ENCODE measurements at regions not wholly inside any gene's neighbourhood (a gene's known extent, or its start where the extent isn't known, plus 50 kb on each side); places are given as distances from the start of the nearest gene placed in this dataset.

DNA sequence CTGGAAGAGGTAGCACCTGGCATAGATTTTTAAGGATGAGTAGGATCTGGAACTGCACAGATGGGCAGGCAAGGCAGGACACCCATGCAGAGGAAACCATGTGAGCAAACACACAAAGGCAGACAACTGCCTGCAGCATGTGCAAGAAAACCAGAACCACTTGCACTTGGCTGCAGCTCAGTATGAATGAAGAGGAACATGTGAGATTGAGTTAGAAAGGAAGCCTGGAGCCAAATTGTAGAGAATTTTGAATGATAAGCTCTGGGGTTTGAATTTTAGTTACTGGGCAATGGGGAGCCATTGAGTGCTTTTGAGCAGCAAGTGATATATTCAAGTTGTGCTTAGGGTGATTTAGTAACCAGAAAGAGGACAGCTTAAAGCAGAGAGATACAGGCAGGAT, 583.4 kb downstream of the SOX6 start (continued):
- TF ChIP-seq SIN3A (IDR thresholded peaks at IDR 0.05; ENCODE audit: low read depth) = no peak

DNA sequence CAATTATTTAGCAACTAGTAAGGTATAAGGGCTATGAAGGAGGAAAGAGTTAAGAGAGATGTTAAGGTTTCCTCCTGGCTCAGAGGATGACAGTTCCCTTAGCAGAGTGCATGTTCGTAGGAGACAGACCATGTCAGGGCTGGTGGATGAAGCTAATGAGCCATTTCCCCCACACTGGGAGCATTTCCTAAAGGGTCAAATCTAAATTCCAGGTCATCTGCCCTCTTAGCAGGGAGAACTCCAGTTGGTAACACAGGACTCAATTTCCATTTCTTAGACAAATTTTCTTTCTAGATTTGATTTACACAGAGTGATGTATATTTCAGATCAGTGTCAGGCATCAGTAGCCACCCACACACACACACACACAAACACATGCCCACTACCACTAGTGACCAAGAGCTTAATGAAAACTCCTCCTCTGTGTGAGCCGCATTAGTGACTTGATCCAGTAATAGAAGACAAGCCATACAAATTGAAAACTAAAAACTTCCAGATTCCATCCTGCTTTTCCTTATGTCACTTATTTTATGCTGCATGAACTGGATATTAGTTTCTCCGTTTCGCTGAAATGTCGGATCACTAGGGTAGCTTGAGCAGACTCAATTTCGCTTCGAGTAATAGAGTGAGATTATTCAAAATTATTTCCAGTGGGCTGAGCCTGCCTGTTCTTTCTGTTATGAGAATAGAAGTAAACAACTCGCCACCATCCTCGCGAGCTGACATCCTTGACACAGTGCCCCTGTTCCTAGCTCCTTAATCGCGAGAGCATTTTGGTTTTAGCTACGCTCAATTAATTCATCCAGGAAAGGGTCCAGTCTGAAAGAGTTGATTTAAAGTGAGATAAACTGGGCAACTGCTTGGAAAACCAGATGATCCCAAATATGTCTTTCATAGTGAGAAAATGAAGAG, 582.6 kb downstream of the SOX6 start:
- DNase-seq (ENCODE audit: low read depth, low spot score) = no peak
- no peaks in the 10 kb centered on the region for H3K36me3 ChIP-seq (ENCODE audit: control insufficient read depth in 1 of 2, insufficient read depth in 2 of 2, low read length in 2 of 2)
- H3K9me2 ChIP-seq (ENCODE audit: insufficient read depth) = no peaks in the 10 kb centered on the region
- ATAC-seq = no peak
- no peaks in the 10 kb centered on the region for H3K79me2 ChIP-seq (ENCODE audit: insufficient read depth, low read length)
- ChIA-PET RAD21 (ENCODE audit: low non-redundant PET in 1 of 2, low total read pairs in 2 of 2, uncharacterized antibody in 2 of 2, unreplicated experiment in 2 of 2) (no interaction called here), CTCF (no interaction called here), POLR2A (no interaction called here)
- no peak overlapping the region for H3K4me3 ChIP-seq (replicated peaks in 1 of 2; ENCODE audit: low read depth in 1 of 2, low read length in 2 of 2)
- H3K4me2 ChIP-seq (ENCODE audit: low read length) = no peak overlapping the region
- peaks cover 9 to 10% of the 10 kb centered on the region in 2 experiments for H3K4me1 ChIP-seq (ENCODE audit: control insufficient read depth in 1 of 2, insufficient read depth in 2 of 2, low read length in 2 of 2)
- intact Hi-C loops (cut with micrococcal nuclease) = no loop called here
- H3K27ac ChIP-seq (ENCODE audit: low read depth, low read length) = no peak overlapping the region
- peaks cover 45% of the 10 kb centered on the region for H3K27me3 ChIP-seq (ENCODE audit: insufficient read depth, low read length)
- TF ChIP-seq ZNF274 (IDR thresholded peaks at IDR 0.05; ENCODE audit: low read depth, low read length) (no peak), CBX3 (IDR thresholded peaks at IDR 0.05; ENCODE audit: low read depth) (no peak), EZH2 (IDR thresholded peaks at IDR 0.05) (no peak), SP1 (IDR thresholded peaks at IDR 0.05; ENCODE audit: low read depth) (no peak), TCF7L2 (IDR thresholded peaks at IDR 0.05; ENCODE audit: borderline replicate concordance, extremely low read depth, insufficient read depth, insufficient read length) (no peak), EGR1 (IDR thresholded peaks at IDR 0.05; ENCODE audit: low read depth) (no peak), POLR2AphosphoS5 (IDR thresholded peaks at IDR 0.05; ENCODE audit: low read depth, low read length) (no peak), YY1 (IDR thresholded peaks at IDR 0.05; ENCODE audit: extremely low read depth, insufficient replicate concordance, low read depth, low read length) (no peak), ELF1 (IDR thresholded peaks at IDR 0.05; ENCODE audit: borderline replicate concordance, low read depth) (no peak), SIN3A (IDR thresholded peaks at IDR 0.05; ENCODE audit: low read depth) (no peak), SRF (IDR thresholded peaks at IDR 0.05; ENCODE audit: low read depth) (no peak), EZH2phosphoT487 (IDR thresholded peaks at IDR 0.05; ENCODE audit: borderline replicate concordance) (no peak), RAD21 (IDR thresholded peaks at IDR 0.05; ENCODE audit: low read depth) (no peak)
- TF ChIP-seq, protein P1, sequence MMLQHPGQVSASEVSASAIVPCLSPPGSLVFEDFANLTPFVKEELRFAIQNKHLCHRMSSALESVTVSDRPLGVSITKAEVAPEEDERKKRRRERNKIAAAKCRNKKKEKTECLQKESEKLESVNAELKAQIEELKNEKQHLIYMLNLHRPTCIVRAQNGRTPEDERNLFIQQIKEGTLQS (IDR thresholded peaks at IDR 0.05) = no peak
- TF ChIP-seq, protein P2, sequence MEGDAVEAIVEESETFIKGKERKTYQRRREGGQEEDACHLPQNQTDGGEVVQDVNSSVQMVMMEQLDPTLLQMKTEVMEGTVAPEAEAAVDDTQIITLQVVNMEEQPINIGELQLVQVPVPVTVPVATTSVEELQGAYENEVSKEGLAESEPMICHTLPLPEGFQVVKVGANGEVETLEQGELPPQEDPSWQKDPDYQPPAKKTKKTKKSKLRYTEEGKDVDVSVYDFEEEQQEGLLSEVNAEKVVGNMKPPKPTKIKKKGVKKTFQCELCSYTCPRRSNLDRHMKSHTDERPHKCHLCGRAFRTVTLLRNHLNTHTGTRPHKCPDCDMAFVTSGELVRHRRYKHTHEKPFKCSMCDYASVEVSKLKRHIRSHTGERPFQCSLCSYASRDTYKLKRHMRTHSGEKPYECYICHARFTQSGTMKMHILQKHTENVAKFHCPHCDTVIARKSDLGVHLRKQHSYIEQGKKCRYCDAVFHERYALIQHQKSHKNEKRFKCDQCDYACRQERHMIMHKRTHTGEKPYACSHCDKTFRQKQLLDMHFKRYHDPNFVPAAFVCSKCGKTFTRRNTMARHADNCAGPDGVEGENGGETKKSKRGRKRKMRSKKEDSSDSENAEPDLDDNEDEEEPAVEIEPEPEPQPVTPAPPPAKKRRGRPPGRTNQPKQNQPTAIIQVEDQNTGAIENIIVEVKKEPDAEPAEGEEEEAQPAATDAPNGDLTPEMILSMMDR (IDR thresholded peaks at IDR 0.05 in 2 of 3, conservative IDR thresholded peaks at IDR 0.05 in 1 of 3; ENCODE audit: borderline replicate concordance in 1 of 3, insufficient read depth in 1 of 3, low read depth in 2 of 3, low read length in 2 of 3) = no peak
- no peak overlapping the region for H3K9ac ChIP-seq (ENCODE audit: low read length)
- no peaks in the 10 kb centered on the region for H3K9me3 ChIP-seq (ENCODE audit: control insufficient read depth in 1 of 2, insufficient read depth in 1 of 2, low read depth in 1 of 2, low read length in 2 of 2)
- no TSS peak for BruUV-seq (replicated peaks)
- no peaks in the 10 kb centered on the region for H4K20me1 ChIP-seq (ENCODE audit: insufficient read depth)
- no peak overlapping the region for H2AFZ ChIP-seq (ENCODE audit: low read depth, low read length, poor library complexity, severe bottlenecking)

Measured in HCT116 (cell line).